Esophagus muscularis mucosa (tissue), 4 donors: ENCODE measurements at regions not wholly inside any gene's neighbourhood (a gene's known extent, or its start where the extent isn't known, plus 50 kb on each side); places are given as distances from the start of the nearest gene placed in this dataset.

Experiments used
- EP300 ChIP-seq: sonication (generic); formaldehyde crosslinking; IDR thresholded peaks from one replicate; pipeline ENCODE4 v1.6.1; 2017; ENCODE audit warnings: antibody characterized with exemption
- POLR2A ChIP-seq: fragments of 450-650 bp; IDR thresholded peaks from one replicate; pipeline ENCODE4 v1.6.1; 2017; ENCODE audit warnings: antibody characterized with exemption, moderate library complexity, mild to moderate bottlenecking, low read depth
- TF ChIP-seq, protein P1 (sequence below), 3 experiments: fragments of 200-600 bp in 2 of 3; fragments of 450-650 bp in 1 of 3; sonication (generic) in 2 of 3; IDR thresholded peaks; one replicate each; pipeline ENCODE4 v1.5.1; 2017 to 2019; ENCODE audit warnings: antibody characterized with exemption in 3 of 3, mild to moderate bottlenecking in 2 of 3, moderate library complexity in 1 of 3

DNA sequence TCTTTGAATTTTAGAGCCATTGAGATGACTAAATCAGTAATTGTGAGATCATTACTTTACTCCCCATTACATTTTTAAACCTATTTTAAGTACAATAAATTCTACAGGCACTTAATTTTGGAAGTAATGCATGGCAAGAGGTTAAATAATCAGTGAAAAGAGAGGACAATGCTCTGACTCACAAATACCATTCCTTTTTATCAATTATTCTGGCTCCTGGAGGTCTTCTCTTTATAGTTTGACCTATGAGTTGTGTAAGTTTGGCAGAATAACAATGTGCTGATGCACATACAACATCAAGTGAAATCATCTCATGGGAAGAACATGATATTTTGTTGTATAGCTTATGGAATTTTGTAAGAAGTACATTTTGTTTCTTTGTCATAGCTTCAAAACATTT lies 166.7 kb downstream of the TMTC3 start:
- TF ChIP-seq, protein P1, sequence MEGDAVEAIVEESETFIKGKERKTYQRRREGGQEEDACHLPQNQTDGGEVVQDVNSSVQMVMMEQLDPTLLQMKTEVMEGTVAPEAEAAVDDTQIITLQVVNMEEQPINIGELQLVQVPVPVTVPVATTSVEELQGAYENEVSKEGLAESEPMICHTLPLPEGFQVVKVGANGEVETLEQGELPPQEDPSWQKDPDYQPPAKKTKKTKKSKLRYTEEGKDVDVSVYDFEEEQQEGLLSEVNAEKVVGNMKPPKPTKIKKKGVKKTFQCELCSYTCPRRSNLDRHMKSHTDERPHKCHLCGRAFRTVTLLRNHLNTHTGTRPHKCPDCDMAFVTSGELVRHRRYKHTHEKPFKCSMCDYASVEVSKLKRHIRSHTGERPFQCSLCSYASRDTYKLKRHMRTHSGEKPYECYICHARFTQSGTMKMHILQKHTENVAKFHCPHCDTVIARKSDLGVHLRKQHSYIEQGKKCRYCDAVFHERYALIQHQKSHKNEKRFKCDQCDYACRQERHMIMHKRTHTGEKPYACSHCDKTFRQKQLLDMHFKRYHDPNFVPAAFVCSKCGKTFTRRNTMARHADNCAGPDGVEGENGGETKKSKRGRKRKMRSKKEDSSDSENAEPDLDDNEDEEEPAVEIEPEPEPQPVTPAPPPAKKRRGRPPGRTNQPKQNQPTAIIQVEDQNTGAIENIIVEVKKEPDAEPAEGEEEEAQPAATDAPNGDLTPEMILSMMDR (IDR thresholded peaks at IDR 0.05), result no peak
- TF ChIP-seq POLR2A, result no peak
- TF ChIP-seq EP300, result no peak
